ENCODE measurements at regions not wholly inside any gene's neighbourhood (a gene's known extent, or its start where the extent isn't known, plus 50 kb on each side); places are given as distances from the start of the nearest gene placed in this dataset.

DNA sequence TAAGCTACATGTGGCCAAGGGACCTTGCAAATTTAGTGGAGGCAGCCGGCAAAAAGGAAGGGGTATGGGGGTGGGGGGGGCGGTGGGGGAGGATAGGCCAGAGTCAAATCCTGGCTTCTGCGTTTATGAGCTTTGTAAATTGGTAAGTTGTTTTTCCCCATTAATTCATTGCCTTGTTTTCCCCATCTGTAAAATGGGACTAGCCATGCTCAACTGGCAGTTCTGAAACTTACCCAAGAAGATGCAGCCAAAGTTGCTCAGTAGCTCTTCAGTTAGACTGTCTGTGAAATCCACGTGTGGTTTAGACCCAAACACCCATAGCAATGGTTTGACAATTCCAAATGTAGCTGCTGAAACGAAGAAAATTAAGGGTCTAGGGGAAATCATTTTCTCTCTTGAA, 52.3 kb upstream of the FAM89A start:
- no peak overlapping the region for H3K4me2 ChIP-seq (ENCODE audit: low read length)
- DNase-seq (ENCODE audit: low read depth) (no peak), FAIRE-seq (no peak)
- Mint-ChIP-seq H3K27me3 (ENCODE audit: low read depth, unreplicated experiment) (peaks cover 26% of the 10 kb centered on the region), H3K27ac (ENCODE audit: unreplicated experiment) (no peak overlapping the region), H3K4me1 (ENCODE audit: low read depth, unreplicated experiment) (no peaks in the 10 kb centered on the region), H3K9me3 (ENCODE audit: unreplicated experiment) (no peaks in the 10 kb centered on the region), H3K36me3 (ENCODE audit: low read depth, unreplicated experiment) (no peaks in the 10 kb centered on the region), H3K4me3 (ENCODE audit: unreplicated experiment) (no peak overlapping the region)
- H3K4me1 ChIP-seq (ENCODE audit: insufficient read depth, low read length): peaks cover 5% of the 10 kb centered on the region
- H3K9me3 ChIP-seq (ENCODE audit: insufficient read depth, low read depth, low read length): no peaks in the 10 kb centered on the region
- no peak overlapping the region for H2AFZ ChIP-seq (ENCODE audit: low read depth, low read length)
- H3K9ac ChIP-seq (ENCODE audit: low read length): no peak overlapping the region
- no peaks in the 10 kb centered on the region for H3K36me3 ChIP-seq (ENCODE audit: insufficient read depth, low read length)
- no peak for TF ChIP-seq EZH2 (IDR thresholded peaks at IDR 0.05; ENCODE audit: insufficient read depth, low read length)
- no peak for TF ChIP-seq CTCF (IDR thresholded peaks at IDR 0.05; ENCODE audit: insufficient read depth, low read depth, low read length)
- H3K27me3 ChIP-seq (ENCODE audit: insufficient read depth, low read length): no peaks in the 10 kb centered on the region
- H4K20me1 ChIP-seq (ENCODE audit: insufficient read depth, low read length): no peaks in the 10 kb centered on the region
- H3K79me2 ChIP-seq (ENCODE audit: insufficient read depth, low read length): no peaks in the 10 kb centered on the region
- H3K4me3 ChIP-seq (ENCODE audit: insufficient read depth, low read depth, low read length): no peak overlapping the region
- H3K27ac ChIP-seq (ENCODE audit: low read depth, low read length): no peak overlapping the region

GRCh38 chr1:231091831-231092301, 51.8 kb upstream of the FAM89A start:
- Mint-ChIP-seq H3K4me1 (ENCODE audit: low read depth, unreplicated experiment) (no peaks in the 10 kb centered on the region), H3K9me3 (ENCODE audit: unreplicated experiment) (no peaks in the 10 kb centered on the region), H3K4me3 (ENCODE audit: unreplicated experiment) (no peak overlapping the region), H3K36me3 (ENCODE audit: low read depth, unreplicated experiment) (no peaks in the 10 kb centered on the region), H3K27ac (ENCODE audit: unreplicated experiment) (no peak overlapping the region), H3K27me3 (ENCODE audit: low read depth, unreplicated experiment) (peaks cover 26% of the 10 kb centered on the region)
- H3K79me2 ChIP-seq (ENCODE audit: insufficient read depth, low read length): no peaks in the 10 kb centered on the region
- no peaks in the 10 kb centered on the region for H4K20me1 ChIP-seq (ENCODE audit: insufficient read depth, low read length)
- H3K9me3 ChIP-seq (ENCODE audit: insufficient read depth, low read depth, low read length): no peaks in the 10 kb centered on the region
- no peak overlapping the region for H3K4me3 ChIP-seq (ENCODE audit: insufficient read depth, low read depth, low read length)
- peak; percentile 47 for TF ChIP-seq CTCF (IDR thresholded peaks at IDR 0.05; ENCODE audit: insufficient read depth, low read depth, low read length)
- no peak for TF ChIP-seq EZH2 (IDR thresholded peaks at IDR 0.05; ENCODE audit: insufficient read depth, low read length)
- no peak for FAIRE-seq
- DNase-seq (ENCODE audit: low read depth): no peak
- H3K27ac ChIP-seq (ENCODE audit: low read depth, low read length): no peak overlapping the region
- peaks cover 5% of the 10 kb centered on the region for H3K4me1 ChIP-seq (ENCODE audit: insufficient read depth, low read length)
- no peak overlapping the region for H3K4me2 ChIP-seq (ENCODE audit: low read length)
- H3K27me3 ChIP-seq (ENCODE audit: insufficient read depth, low read length): no peaks in the 10 kb centered on the region
- no peak overlapping the region for H2AFZ ChIP-seq (ENCODE audit: low read depth, low read length)
- no peak overlapping the region for H3K9ac ChIP-seq (ENCODE audit: low read length)
- no peaks in the 10 kb centered on the region for H3K36me3 ChIP-seq (ENCODE audit: insufficient read depth, low read length)

DNA sequence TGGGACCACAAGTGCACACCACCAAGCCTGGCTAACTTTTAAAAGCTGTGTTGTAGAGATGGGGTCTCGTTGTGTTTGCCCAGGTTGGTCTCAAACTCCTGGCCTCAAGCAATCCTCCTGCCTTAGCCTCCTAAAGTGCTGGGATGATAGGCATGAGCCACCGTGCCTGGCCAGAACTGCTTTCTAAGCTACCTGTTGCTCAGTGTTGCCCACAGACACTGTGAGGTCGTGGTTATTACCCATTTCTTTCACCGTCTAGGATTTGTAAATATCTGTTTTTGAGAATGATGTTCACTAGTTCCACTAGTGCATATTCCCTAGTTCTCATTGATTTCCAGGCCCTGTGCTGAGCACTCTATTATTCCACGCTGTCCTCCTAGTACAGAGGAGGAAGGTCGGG, 51.4 kb upstream of the FAM89A start:
- Mint-ChIP-seq H3K4me3 (ENCODE audit: unreplicated experiment) (no peak overlapping the region), H3K27me3 (ENCODE audit: low read depth, unreplicated experiment) (peaks cover 22% of the 10 kb centered on the region), H3K4me1 (ENCODE audit: low read depth, unreplicated experiment) (no peaks in the 10 kb centered on the region), H3K27ac (ENCODE audit: unreplicated experiment) (no peak overlapping the region), H3K36me3 (ENCODE audit: low read depth, unreplicated experiment) (no peaks in the 10 kb centered on the region), H3K9me3 (ENCODE audit: unreplicated experiment) (no peaks in the 10 kb centered on the region)
- Histone ChIP-seq H3K4me3 (ENCODE audit: insufficient read depth, low read depth, low read length) (no peak overlapping the region), H3K9me3 (ENCODE audit: insufficient read depth, low read depth, low read length) (no peaks in the 10 kb centered on the region), H3K79me2 (ENCODE audit: insufficient read depth, low read length) (no peaks in the 10 kb centered on the region), H3K4me2 (ENCODE audit: low read length) (no peak overlapping the region), H2AFZ (ENCODE audit: low read depth, low read length) (no peak overlapping the region), H3K27ac (ENCODE audit: low read depth, low read length) (no peak overlapping the region), H3K9ac (ENCODE audit: low read length) (no peak overlapping the region), H3K36me3 (ENCODE audit: insufficient read depth, low read length) (no peaks in the 10 kb centered on the region), H4K20me1 (ENCODE audit: insufficient read depth, low read length) (no peaks in the 10 kb centered on the region), H3K4me1 (ENCODE audit: insufficient read depth, low read length) (peaks cover 5% of the 10 kb centered on the region), H3K27me3 (ENCODE audit: insufficient read depth, low read length) (no peaks in the 10 kb centered on the region)
- DNase-seq (ENCODE audit: low read depth) (no peak), FAIRE-seq (no peak)
- TF ChIP-seq CTCF (IDR thresholded peaks at IDR 0.05; ENCODE audit: insufficient read depth, low read depth, low read length): no peak
- no peak for TF ChIP-seq EZH2 (IDR thresholded peaks at IDR 0.05; ENCODE audit: insufficient read depth, low read length)

Data from astrocyte (in vitro differentiated cells and primary cell).